Activated CD4-positive, alpha-beta T cell treated with anti-CD3 and anti-CD28 coated beads, Interleukin-2, amount 50 U/mL, for 4 hours (primary cell): ENCODE measurements at regions not wholly inside any gene's neighbourhood (a gene's known extent, or its start where the extent isn't known, plus 50 kb on each side); places are given as distances from the start of the nearest gene placed in this dataset.

ENCODE experiments used
- DNase-seq, 2 experiments: peaks; one replicate each; pipeline ENCODE4 v3.0.0-alpha.2; 2020

GRCh38 chr21:24988941-24989340, 618.3 kb downstream of the MRPL39 start:
- no peak for DNase-seq

- DNase-seq = no peak
Observed at GRCh38 chr21:24976238-24976637, 631.0 kb downstream of the MRPL39 start.

- DNase-seq = no peak
Observed at GRCh38 chr21:24969068-24969467, 638.2 kb downstream of the MRPL39 start.

GRCh38 chr21:24955275-24955961, 651.9 kb downstream of the MRPL39 start:
- DNase-seq = no peak

DNA sequence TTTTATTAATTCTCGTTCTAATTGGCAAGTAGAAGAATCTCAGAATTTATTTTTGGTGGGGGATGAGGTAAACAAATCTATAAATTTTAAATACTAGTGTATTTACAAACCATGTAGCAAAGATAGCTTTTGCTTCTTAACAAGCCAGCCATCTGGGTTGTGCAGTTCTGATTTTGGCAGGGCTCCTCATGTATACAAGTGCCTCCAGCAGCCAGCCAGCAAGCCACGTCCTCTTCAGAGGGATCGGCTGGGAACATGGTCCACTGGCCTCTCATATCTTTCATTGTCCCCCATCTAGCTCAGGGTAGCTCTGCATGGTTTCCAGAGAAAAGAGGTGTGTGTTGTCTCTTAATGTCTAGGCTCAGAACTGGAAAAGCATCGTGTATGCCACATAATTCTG, 659.1 kb downstream of the MRPL39 start:
- DNase-seq = no peak

DNA sequence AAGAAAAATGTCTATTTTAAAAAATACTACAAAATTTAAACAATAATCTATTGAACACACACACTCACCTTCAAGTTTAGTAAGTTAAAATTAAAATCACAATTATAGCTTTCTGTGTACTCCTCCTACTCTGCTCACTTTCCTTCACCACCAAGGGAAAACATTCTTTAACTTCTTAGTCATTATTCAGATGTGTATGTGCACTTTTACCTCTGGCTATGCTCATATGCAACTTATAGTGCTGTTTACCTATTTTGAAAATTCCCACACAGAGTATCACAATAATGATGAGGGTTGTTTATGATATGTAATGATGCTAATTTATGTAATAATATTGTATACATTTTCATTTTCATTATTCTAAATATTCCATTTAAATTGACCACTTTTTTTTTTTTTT, 661.4 kb downstream of the MRPL39 start:
- no peak for DNase-seq

GRCh38 chr21:24941316-24942185, 665.7 kb downstream of the MRPL39 start:
- DNase-seq = no peak

- DNase-seq = no peak
Observed at GRCh38 chr21:24939291-24939690, 668.0 kb downstream of the MRPL39 start.

DNA sequence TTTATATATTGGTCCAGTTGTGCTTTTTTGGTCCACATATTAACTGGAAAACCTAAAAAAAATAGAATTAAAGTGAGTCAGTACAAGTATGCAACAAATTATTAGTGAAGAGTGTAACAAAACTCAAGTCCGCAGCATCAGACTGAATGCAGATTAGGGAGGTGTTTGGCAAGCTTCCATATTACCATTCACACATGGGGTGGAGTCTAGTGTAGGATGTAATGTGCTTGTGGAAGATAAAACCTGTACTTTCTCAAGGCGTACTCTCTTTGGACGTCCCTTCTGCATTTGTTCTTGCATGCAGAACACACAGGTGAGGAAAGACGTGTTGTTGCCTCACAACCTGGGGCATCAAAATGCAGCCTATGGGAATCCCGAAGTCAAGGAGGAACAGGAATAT, 668.7 kb downstream of the MRPL39 start:
- no peak for DNase-seq

DNA sequence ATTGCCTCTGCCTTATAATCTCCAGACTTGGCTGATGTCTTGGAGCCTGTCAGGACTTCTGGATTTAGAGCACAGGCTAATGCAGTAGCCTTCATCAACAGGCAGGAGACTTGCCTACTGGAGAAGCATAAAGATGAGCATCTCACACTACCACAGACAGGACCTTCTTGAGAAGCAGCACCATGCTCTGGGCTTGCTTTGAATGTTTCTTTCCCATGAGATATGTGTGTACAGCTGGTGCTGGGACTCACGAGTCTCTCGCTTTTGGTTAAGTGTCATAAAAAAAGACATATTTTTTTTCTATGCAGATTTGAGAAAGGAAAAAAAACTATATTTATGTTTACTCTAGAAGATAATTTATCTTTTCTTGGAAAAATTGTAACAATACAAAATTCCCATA, 671.3 kb downstream of the MRPL39 start:
- no peak for DNase-seq

DNA sequence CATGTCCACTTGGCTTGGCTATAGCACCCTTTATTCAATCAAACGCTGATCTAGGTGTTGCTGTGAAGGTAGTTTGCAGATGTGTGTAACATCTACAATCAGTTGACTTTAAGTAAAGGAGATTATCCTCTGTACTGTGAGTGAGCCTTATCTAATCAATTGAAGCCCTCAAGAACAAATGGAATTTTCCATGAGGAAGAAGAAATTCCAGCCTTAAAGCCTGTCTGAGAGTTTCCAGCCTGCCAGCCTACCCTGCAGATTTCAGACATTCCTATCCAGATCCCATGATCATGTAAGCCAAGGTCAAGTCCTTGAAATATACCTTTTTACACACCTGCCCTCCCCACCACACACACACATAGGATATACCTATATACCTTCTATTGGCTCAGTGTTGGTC, 696.7 kb downstream of the MRPL39 start:
- no peak for DNase-seq

DNA sequence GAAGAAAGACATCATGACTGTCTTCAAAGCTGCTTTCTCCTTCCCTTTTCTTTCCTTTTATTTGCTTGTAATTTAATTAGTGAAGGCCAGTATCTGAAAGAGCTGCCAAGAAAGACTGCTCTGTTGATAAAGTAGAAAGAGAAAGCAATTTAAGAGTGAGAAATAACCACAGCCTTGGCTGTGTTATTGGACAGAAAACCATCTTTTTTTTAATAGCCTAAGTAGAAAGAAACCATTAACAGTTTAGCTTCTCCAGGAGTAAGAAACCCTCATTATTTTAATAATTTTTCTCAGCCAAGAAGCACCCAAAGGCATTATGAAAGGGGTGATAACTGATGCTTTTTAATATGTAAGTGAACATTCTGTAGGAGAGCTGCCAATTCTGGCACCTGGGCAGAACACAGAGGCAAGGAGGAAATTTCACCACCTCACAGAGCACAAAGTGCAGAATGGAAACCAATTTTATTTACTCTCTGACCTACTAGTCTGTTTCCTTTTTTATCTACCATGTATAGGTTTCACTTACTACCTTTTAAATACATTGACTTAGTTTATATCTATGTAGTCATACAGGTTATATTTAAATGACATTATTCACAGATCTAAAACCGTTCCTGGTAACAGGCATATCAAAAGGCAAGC, 703.2 kb downstream of the MRPL39 start:
- DNase-seq = no peak

GRCh38 chr21:24899138-24899537, 708.1 kb downstream of the MRPL39 start:
- no peak for DNase-seq

GRCh38 chr21:24897883-24898282, 709.4 kb downstream of the MRPL39 start:
- no peak for DNase-seq

DNA sequence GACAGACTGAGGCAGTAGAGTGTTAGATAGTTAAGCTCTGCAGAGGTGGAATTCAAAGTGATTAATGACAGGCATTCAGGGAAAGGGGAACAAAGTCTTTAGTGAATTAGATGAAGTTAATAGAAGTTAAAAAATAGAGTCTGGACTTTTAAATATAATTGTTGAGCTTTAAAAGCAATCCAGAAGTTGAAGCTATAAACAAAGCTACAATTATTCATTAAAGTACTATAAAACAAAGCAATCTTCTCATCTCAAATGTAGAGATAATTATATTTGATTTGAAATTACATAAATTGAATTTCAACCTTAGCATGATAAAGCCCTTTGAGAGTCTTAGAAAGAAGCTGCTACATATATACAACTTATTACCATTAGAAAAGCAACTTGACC, 710.6 kb downstream of the MRPL39 start:
- DNase-seq = no peak

DNA sequence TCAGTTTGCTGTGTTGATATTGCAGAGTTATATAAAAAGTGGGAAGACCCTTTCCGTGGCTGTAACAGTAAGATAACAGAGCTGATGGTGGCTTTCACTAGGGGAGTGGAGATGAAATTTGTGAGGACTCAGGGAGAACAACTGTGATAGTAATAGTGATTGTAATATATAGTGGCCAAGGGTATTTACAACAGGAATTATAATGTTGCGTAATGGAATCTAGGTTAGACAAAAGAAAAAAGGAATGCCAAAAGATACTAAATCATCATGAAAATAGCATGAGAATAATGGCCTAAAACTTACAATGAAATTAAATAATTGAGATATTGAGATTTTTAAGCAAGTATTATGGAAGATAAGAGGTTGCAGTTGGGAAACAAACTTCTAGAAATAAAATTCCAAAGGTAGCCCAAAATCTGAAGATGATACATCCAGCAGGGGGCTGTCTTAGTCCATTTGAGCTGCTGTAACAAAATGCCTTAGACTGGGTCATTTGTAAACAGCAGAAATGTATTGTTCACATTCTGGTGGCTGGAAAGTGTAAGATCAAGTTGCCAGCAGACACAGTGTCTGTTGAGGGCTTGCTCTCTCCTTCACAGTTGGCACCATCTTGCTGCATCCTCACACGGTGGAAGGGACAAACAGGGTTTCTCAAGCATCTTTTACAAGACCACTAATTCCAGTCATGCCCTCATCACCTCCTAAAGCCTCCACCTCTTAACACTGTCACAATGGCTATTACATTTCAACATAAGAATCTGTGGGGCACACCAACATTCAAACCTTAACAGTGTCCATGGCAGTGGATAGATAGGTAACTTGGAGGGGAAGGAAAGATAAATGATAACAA, 711.2 kb downstream of the MRPL39 start:
- no peak for DNase-seq

DNA sequence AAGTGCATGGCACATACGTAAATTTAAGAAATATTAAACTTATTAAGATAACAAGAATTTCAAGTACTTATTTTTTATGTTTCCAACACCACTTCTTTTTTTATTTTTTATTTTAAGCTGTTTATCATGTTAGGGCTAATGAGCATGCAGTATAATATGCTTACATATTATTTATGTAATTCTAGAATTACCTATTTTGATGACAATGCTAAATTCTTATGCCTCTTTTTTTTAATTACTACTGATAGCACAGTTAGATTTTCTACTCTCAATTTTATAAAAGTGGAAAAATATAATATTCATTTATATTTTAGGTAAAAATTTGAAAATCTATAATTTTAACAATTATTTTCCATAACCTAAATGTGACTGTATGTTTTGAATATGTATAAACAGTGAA, 713.0 kb downstream of the MRPL39 start:
- no peak for DNase-seq

- DNase-seq = no peak
Observed at GRCh38 chr21:24890021-24890420, 717.3 kb downstream of the MRPL39 start.

- DNase-seq = no peak
Observed at GRCh38 chr21:24881506-24881905, 725.8 kb downstream of the MRPL39 start.

DNA sequence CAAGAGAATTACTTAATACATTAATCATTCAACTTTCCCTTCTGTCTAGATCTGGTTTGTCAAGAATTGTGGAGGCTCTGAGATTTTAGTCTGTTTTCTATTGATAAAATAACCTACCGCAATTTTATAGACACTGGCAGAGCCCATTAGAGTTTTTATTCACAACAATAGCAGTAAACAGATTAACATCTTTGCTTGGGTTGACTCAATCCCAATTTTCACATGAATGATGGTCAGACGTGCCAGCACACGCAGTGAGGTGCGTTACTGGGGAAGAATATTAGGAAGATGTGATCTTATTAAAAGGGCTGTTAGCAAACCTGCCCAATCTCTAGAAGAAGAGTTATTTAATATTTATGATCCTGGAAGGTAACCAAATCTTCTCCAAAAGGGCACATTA, 736.6 kb downstream of the MRPL39 start:
- no peak for DNase-seq

- DNase-seq = no peak
Observed at GRCh38 chr21:24869862-24870261, 737.4 kb downstream of the MRPL39 start.

- no peak for DNase-seq
Observed at GRCh38 chr21:24868117-24868516, 739.2 kb downstream of the MRPL39 start.

DNA sequence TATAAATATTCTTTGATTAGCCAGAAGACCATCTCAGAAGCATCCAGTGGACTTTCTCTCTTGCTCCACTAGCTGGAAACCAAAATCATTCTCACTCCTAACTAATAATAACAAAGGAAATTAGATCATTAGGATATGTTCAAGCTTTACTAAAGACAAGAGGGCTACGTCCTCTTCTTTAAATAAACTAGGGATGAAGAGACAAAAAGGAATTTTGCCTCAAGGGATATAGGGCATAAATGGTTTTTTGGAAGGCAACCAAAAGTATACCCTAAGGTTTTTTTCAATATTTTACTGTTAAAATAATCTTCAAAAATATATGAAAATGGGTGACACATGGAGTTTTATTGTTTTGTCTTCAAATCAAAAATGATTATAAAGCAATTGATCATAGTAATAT, 745.8 kb downstream of the MRPL39 start:
- DNase-seq = no peak
